PC-9 (cell line): ENCODE measurements at regions not wholly inside any gene's neighbourhood (a gene's known extent, or its start where the extent isn't known, plus 50 kb on each side); places are given as distances from the start of the nearest gene placed in this dataset.

ENCODE experiments used
- CTCF ChIP-seq: fragments of 200-600 bp; sonication (generic); conservative IDR thresholded peaks from 2 replicates; pipeline ENCODE4 v1.6.1; 2017; ENCODE audit warnings: mixed run types, antibody characterized with exemption, mild to moderate bottlenecking, moderate library complexity
- EZH2 ChIP-seq: fragments of 200-600 bp; sonication (generic); IDR thresholded peaks from 2 replicates; pipeline ENCODE4 v1.8.0; 2017; ENCODE audit warnings: antibody characterized with exemption, low read depth

- TF ChIP-seq CTCF (no peak), EZH2 (no peak)
Measured at GRCh38 chr6:15926256-15926655, 202.6 kb upstream of the MYLIP start.
